ENCODE measurements at regions not wholly inside any gene's neighbourhood (a gene's known extent, or its start where the extent isn't known, plus 50 kb on each side); places are given as distances from the start of the nearest gene placed in this dataset.

DNA sequence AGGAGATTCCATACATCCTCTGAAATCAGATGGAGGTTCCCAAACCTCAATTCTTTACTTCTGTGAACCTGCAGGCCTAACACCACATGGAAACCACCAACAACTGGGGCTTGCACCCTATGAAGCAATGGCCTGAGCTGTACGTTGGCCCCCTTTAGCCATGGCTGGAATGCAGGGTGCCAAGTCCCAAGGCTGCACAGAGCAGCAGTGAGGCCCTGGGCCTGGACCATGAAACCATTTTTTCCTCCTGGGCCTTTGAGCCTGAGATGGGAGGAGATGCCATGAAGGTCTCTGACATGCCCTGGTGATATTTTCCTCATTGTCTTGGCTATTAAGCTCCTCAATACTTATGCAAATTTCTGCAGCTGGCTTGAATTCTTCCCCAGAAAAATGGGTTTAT is 983.8 kb downstream of the CDH9 start:
- H3K36me3 ChIP-seq (ENCODE audit: control insufficient read depth, low read length) = no peaks in the 10 kb centered on the region
- H3F3A ChIP-seq (ENCODE audit: control insufficient read depth, insufficient read depth) = no peaks in the 10 kb centered on the region
- no peaks in the 10 kb centered on the region for H4K20me1 ChIP-seq (ENCODE audit: control insufficient read depth, insufficient read depth, low read depth, low read length)
- H3K4me1 ChIP-seq (ENCODE audit: control insufficient read depth, low read length) = no peaks in the 10 kb centered on the region
- H3K4me2 ChIP-seq (ENCODE audit: low read length) = no peak overlapping the region
- H3K27ac ChIP-seq (ENCODE audit: low read depth, low read length) = no peak overlapping the region
- H3K9me3 ChIP-seq (ENCODE audit: control insufficient read depth, insufficient read depth, low read length) = no peaks in the 10 kb centered on the region
- no peaks in the 10 kb centered on the region for H3K79me2 ChIP-seq (ENCODE audit: control insufficient read depth, low read length)
- H3K4me3 ChIP-seq (ENCODE audit: low read length) = no peak overlapping the region
- no peaks in the 10 kb centered on the region for H3K27me3 ChIP-seq (ENCODE audit: control insufficient read depth, low read length)
- H3K9me2 ChIP-seq (replicated peaks; ENCODE audit: control insufficient read depth, low read length) = no peaks in the 10 kb centered on the region
- TF ChIP-seq, protein P1, sequence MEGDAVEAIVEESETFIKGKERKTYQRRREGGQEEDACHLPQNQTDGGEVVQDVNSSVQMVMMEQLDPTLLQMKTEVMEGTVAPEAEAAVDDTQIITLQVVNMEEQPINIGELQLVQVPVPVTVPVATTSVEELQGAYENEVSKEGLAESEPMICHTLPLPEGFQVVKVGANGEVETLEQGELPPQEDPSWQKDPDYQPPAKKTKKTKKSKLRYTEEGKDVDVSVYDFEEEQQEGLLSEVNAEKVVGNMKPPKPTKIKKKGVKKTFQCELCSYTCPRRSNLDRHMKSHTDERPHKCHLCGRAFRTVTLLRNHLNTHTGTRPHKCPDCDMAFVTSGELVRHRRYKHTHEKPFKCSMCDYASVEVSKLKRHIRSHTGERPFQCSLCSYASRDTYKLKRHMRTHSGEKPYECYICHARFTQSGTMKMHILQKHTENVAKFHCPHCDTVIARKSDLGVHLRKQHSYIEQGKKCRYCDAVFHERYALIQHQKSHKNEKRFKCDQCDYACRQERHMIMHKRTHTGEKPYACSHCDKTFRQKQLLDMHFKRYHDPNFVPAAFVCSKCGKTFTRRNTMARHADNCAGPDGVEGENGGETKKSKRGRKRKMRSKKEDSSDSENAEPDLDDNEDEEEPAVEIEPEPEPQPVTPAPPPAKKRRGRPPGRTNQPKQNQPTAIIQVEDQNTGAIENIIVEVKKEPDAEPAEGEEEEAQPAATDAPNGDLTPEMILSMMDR (IDR thresholded peaks at IDR 0.05; ENCODE audit: low read depth, low read length, poor library complexity, severe bottlenecking) = no peak
- no peak for TF ChIP-seq EZH2phosphoT487 (IDR thresholded peaks at IDR 0.05; ENCODE audit: borderline replicate concordance, low read length)

- Histone ChIP-seq H3K4me2 (ENCODE audit: low read length) (no peak overlapping the region), H3K4me1 (ENCODE audit: control insufficient read depth, low read length) (no peaks in the 10 kb centered on the region), H4K20me1 (ENCODE audit: control insufficient read depth, insufficient read depth, low read depth, low read length) (no peaks in the 10 kb centered on the region), H3F3A (ENCODE audit: control insufficient read depth, insufficient read depth) (no peaks in the 10 kb centered on the region), H3K79me2 (ENCODE audit: control insufficient read depth, low read length) (no peaks in the 10 kb centered on the region), H3K27ac (ENCODE audit: low read depth, low read length) (no peak overlapping the region), H3K9me2 (replicated peaks; ENCODE audit: control insufficient read depth, low read length) (no peaks in the 10 kb centered on the region), H3K9me3 (ENCODE audit: control insufficient read depth, insufficient read depth, low read length) (no peaks in the 10 kb centered on the region), H3K36me3 (ENCODE audit: control insufficient read depth, low read length) (no peaks in the 10 kb centered on the region), H3K4me3 (ENCODE audit: low read length) (no peak overlapping the region), H3K27me3 (ENCODE audit: control insufficient read depth, low read length) (no peaks in the 10 kb centered on the region)
- TF ChIP-seq, protein P1 (IDR thresholded peaks at IDR 0.05; ENCODE audit: low read depth, low read length, poor library complexity, severe bottlenecking) = no peak
- no peak for TF ChIP-seq EZH2phosphoT487 (IDR thresholded peaks at IDR 0.05; ENCODE audit: borderline replicate concordance, low read length)
These were observed 1003.6 kb downstream of the CDH9 start for GRCh38 chr5:26034813-26035212.

GRCh38 chr5:26031481-26031880 is 1006.9 kb downstream of the CDH9 start:
- Histone ChIP-seq H3K79me2 (ENCODE audit: control insufficient read depth, low read length) (no peaks in the 10 kb centered on the region), H3K36me3 (ENCODE audit: control insufficient read depth, low read length) (no peaks in the 10 kb centered on the region), H3K4me3 (ENCODE audit: low read length) (no peak overlapping the region), H3K27me3 (ENCODE audit: control insufficient read depth, low read length) (no peaks in the 10 kb centered on the region), H4K20me1 (ENCODE audit: control insufficient read depth, insufficient read depth, low read depth, low read length) (no peaks in the 10 kb centered on the region), H3F3A (ENCODE audit: control insufficient read depth, insufficient read depth) (no peaks in the 10 kb centered on the region), H3K4me1 (ENCODE audit: control insufficient read depth, low read length) (no peaks in the 10 kb centered on the region), H3K4me2 (ENCODE audit: low read length) (no peak overlapping the region), H3K9me3 (ENCODE audit: control insufficient read depth, insufficient read depth, low read length) (no peaks in the 10 kb centered on the region), H3K27ac (ENCODE audit: low read depth, low read length) (no peak overlapping the region), H3K9me2 (replicated peaks; ENCODE audit: control insufficient read depth, low read length) (no peaks in the 10 kb centered on the region)
- TF ChIP-seq, protein P1 (IDR thresholded peaks at IDR 0.05; ENCODE audit: low read depth, low read length, poor library complexity, severe bottlenecking) = no peak
- no peak for TF ChIP-seq EZH2phosphoT487 (IDR thresholded peaks at IDR 0.05; ENCODE audit: borderline replicate concordance, low read length)

GRCh38 chr5:26026044-26026443 is 1012.3 kb downstream of the CDH9 start:
- TF ChIP-seq, protein P1 (IDR thresholded peaks at IDR 0.05; ENCODE audit: low read depth, low read length, poor library complexity, severe bottlenecking) = no peak
- no peak for TF ChIP-seq EZH2phosphoT487 (IDR thresholded peaks at IDR 0.05; ENCODE audit: borderline replicate concordance, low read length)

More at GRCh38 chr5:26026044-26026443, 1012.3 kb downstream of the CDH9 start:
- Histone ChIP-seq H3F3A (ENCODE audit: control insufficient read depth, insufficient read depth) (no peaks in the 10 kb centered on the region), H3K4me3 (ENCODE audit: low read length) (no peak overlapping the region), H3K27ac (ENCODE audit: low read depth, low read length) (no peak overlapping the region), H3K79me2 (ENCODE audit: control insufficient read depth, low read length) (no peaks in the 10 kb centered on the region), H3K9me2 (replicated peaks; ENCODE audit: control insufficient read depth, low read length) (no peaks in the 10 kb centered on the region), H3K36me3 (ENCODE audit: control insufficient read depth, low read length) (no peaks in the 10 kb centered on the region), H3K9me3 (ENCODE audit: control insufficient read depth, insufficient read depth, low read length) (no peaks in the 10 kb centered on the region), H4K20me1 (ENCODE audit: control insufficient read depth, insufficient read depth, low read depth, low read length) (no peaks in the 10 kb centered on the region), H3K4me1 (ENCODE audit: control insufficient read depth, low read length) (no peaks in the 10 kb centered on the region), H3K27me3 (ENCODE audit: control insufficient read depth, low read length) (no peaks in the 10 kb centered on the region), H3K4me2 (ENCODE audit: low read length) (no peak overlapping the region)

Data from DOHH2 (cell line).